Stomach smooth muscle (tissue), 2 donors: ENCODE measurements at regions not wholly inside any gene's neighbourhood (a gene's known extent, or its start where the extent isn't known, plus 50 kb on each side); places are given as distances from the start of the nearest gene placed in this dataset.
"Not testable (repeated sequence)": the region's sequence is repeated elsewhere in the genome, so short reads cannot be mapped to it uniquely, and the experiment has no call there.

Experiments used
- H3K27ac ChIP-seq: one replicate; pipeline ENCODE4 v1.7.0; 2013; ENCODE audit warnings: mild to moderate bottlenecking, low read length, inconsistent platforms
- H3K27me3 ChIP-seq, 2 donors: one replicate each; pipeline ENCODE4 v1.7.0; 2013; ENCODE audit warnings: low read length in 2 of 2; ENCODE audit not compliant: insufficient read depth in 2 of 2, control insufficient read depth in 1 of 2
- H3K36me3 ChIP-seq, 2 donors: one replicate each; pipeline ENCODE4 v1.7.0; 2013; ENCODE audit warnings: low read length in 2 of 2; ENCODE audit not compliant: control insufficient read depth in 2 of 2, insufficient read depth in 2 of 2
- H3K4me1 ChIP-seq: one replicate; pipeline ENCODE4 v1.7.0; 2013; ENCODE audit warnings: low read length; ENCODE audit not compliant: control insufficient read depth, insufficient read depth
- H3K4me3 ChIP-seq, 2 donors: one replicate each; pipeline ENCODE4 v1.7.0; 2013; ENCODE audit warnings: low read length in 2 of 2
- H3K9ac ChIP-seq, 2 donors: one replicate each; pipeline ENCODE4 v1.7.0; 2013; ENCODE audit warnings: low read length in 2 of 2, mild to moderate bottlenecking in 1 of 2
- H3K9me3 ChIP-seq, 2 donors: one replicate each; pipeline ENCODE4 v1.7.0; 2013; ENCODE audit warnings: low read length in 2 of 2; ENCODE audit not compliant: control insufficient read depth in 2 of 2
- donor health status: healthy.
- donor health status: Pancreatic carcinoma.

DNA sequence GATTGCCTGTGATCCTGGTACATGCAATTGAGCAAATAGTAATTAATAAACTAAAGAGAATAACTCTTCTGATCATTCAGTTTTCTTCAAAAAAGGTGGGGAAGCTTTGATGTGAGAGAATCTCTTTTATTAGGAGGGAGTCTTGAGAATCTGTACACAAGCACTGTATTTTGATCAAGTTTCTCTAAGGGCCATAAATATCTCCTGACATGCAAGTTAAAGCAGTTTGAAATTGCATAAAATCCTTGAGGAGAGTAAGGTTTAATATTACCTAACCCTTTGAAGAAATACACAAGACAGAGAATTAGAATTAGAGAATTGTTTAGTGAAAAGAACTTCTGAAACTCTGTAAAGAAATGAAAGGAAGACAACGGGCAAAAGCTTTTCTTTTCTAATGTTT is 326.9 kb downstream of the FAT4 start:
- H3K9me3 ChIP-seq = no peaks in the 10 kb centered on the region
- no peak overlapping the region for H3K4me3 ChIP-seq
- no peak overlapping the region for H3K9ac ChIP-seq
- no peaks in the 10 kb centered on the region for H3K4me1 ChIP-seq
- H3K27ac ChIP-seq = no peak overlapping the region
- no peaks in the 10 kb centered on the region for H3K36me3 ChIP-seq
- H3K27me3 ChIP-seq = no peaks in the 10 kb centered on the region

DNA sequence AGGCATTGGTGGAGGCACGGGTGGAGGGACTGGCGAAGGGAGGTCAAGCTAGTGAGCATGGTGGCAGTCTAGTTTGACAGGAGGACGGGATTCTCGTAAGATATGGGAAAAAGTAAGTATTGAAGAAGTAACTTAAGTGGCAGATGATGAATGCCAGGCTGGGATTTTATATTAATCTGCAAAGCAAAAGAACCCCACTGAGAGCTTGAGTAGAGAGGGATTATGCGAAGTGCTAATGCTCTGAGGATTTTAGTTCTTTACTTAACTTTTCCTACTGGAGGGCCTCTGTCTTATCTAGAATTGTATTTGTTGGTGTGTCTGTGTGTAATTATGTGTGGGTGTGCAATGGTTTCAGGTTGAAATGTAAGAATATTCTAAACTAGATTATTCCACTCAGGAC is 327.9 kb downstream of the FAT4 start:
- no peaks in the 10 kb centered on the region for H3K27me3 ChIP-seq
- no peaks in the 10 kb centered on the region for H3K36me3 ChIP-seq
- no peak overlapping the region for H3K4me3 ChIP-seq
- no peaks in the 10 kb centered on the region for H3K9me3 ChIP-seq
- no peak overlapping the region for H3K27ac ChIP-seq
- no peaks in the 10 kb centered on the region for H3K4me1 ChIP-seq
- no peak overlapping the region for H3K9ac ChIP-seq

DNA sequence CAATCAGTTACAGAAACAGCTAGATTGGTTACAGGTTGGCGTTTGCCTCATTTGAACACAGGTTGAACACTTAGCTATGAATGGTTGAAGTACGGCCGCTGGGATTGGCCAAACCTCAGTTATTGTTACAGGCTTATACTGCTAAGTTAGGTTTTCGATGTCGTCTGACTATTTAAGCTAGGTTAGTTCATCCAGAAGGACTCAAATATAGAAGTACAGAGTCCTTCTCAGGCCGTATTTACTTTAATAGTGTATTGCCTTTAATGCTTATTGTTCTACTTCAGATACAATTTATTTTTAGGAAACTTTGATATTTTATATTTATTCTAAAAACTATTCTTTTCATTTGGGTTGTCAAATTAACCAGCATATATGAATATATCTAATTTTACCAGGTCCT is 334.7 kb downstream of the FAT4 start:
- Histone ChIP-seq H3K4me3 (no peak overlapping the region), H3K9ac (no peak overlapping the region), H3K36me3 (no peaks in the 10 kb centered on the region), H3K27me3 (no peaks in the 10 kb centered on the region), H3K27ac (no peak overlapping the region), H3K4me1 (no peaks in the 10 kb centered on the region), H3K9me3 (no peaks in the 10 kb centered on the region)

DNA sequence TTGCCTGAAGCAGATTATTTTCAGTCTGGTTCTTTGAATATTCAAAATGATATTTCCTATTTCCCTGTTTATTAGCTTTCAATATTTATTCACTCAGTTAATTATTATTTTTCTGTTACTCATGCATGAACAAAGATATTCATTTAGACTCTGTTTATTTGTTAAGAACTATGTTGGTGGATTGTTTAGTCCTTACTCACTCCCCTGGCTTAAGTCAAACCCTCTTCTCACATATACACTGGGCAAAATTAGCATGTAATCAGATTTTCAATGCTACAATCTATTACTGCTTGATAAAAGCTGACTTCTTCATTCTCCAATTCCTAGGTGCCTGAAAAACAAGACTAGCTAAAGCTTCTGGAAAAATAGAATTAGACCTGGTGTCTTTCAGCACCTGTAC is 335.8 kb downstream of the FAT4 start:
- no peak overlapping the region for H3K27ac ChIP-seq
- no peaks in the 10 kb centered on the region for H3K9me3 ChIP-seq
- H3K4me3 ChIP-seq = no peak overlapping the region

DNA sequence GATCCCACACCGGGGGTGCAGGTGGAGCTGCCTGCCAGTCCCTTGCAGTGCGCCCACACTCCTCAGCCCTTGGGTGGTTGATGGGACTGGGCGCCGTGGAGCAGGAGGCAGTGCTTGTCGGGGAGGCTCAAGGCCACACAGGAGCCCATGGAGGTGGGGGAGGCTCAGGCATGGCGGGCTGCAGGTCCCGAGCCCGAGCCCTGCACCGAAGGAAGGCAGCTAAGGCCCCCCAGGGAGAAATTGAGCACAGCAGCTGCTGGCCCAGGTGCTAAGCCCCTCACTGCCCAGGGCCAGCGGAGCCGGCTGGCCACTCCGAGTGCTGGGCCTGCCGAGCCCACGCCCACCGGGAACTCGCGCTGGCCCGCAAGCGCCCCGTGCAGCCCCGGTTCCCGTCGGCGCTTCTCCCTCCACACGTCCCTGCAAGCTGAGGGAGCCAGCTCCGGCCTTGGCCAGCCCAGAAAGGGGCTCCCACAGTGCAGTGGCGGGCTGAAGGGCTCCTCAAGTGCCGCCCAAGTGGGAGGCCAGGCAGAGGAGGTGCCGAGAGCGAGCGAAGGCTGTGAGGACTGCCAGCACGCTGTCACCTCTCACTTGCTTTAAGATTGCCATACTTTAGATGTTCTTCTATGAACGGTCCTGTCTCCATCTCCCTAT is 337.1 kb downstream of the FAT4 start:
- H3K27ac ChIP-seq, H3K36me3 ChIP-seq, H3K4me1 ChIP-seq, H3K27me3 ChIP-seq, H3K4me3 ChIP-seq, H3K9me3 ChIP-seq, H3K9ac ChIP-seq: not testable (repeated sequence)

More for the DNA sequence above, 335.8 kb downstream of the FAT4 start:
- Histone ChIP-seq H3K4me1 (no peaks in the 10 kb centered on the region), H3K36me3 (no peaks in the 10 kb centered on the region), H3K27me3 (no peaks in the 10 kb centered on the region), H3K9ac (no peak overlapping the region)

DNA sequence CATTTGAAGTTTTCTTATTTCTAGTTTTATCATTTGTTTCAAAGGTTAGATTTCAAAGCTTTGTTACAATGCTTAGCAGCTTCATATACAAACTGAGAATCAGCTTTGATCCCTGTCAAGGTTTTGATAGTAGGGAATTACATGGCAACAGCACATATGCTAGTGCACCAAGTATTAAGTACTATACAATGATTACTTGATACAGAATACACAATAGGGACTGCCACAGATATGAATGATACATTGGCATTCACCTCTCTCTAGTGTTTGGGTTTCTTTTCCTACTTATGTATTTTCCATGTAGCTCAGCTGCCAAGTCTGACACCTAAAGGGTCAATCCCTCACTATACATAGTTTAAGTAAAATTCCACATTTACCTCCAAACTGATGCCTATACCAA is 344.0 kb downstream of the FAT4 start:
- no peak overlapping the region for H3K4me3 ChIP-seq
- no peaks in the 10 kb centered on the region for H3K36me3 ChIP-seq
- H3K9ac ChIP-seq = no peak overlapping the region
- no peak overlapping the region for H3K27ac ChIP-seq
- no peaks in the 10 kb centered on the region for H3K27me3 ChIP-seq
- H3K9me3 ChIP-seq = no peaks in the 10 kb centered on the region
- H3K4me1 ChIP-seq = no peaks in the 10 kb centered on the region

DNA sequence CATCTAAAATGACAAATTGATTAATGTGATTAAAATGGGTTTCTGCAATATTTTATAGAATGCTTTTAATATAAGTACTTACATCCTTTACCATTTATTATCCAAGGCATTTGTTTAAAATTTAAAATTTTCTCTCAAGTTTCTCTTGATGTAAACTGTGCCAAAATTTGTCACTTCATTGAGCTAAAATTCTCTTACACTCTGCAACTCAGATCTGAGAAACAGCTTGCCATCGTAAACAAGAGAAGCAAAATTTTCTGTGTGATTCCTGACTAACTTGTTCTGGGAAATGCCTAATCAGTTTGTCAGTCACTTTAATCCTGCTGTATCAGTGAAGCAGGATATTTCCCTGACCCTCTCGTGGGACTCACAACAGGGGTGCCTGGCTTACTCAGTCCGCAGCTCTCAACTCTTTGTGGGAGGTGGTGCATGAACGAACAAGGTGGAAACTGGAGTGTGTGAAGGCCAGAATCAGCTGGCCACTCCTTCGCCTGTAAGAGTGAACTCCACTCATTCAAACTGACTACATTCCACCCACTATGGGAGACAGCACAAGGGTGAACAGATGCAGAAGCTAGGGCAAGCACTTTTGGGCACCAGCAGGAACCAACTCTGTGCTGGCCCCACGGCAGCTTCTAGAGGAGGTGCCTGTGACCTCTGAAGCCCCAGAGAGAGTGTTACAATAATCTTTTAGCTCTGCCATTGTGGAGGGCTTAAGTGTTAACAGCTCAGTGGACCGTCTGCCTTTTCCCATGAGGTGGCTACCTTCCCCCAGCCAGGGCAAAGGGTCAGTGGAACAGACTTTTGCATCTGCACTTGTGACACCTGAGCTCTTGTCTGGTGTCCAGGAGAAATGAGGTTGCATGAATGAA is 349.4 kb downstream of the FAT4 start:
- Histone ChIP-seq H3K9me3 (peaks cover 0 to 7% of the 10 kb centered on the region in 2 donors), H3K4me3 (no peak overlapping the region), H3K27ac (no peak overlapping the region), H3K27me3 (no peaks in the 10 kb centered on the region), H3K36me3 (no peaks in the 10 kb centered on the region), H3K9ac (no peak overlapping the region), H3K4me1 (no peaks in the 10 kb centered on the region)

DNA sequence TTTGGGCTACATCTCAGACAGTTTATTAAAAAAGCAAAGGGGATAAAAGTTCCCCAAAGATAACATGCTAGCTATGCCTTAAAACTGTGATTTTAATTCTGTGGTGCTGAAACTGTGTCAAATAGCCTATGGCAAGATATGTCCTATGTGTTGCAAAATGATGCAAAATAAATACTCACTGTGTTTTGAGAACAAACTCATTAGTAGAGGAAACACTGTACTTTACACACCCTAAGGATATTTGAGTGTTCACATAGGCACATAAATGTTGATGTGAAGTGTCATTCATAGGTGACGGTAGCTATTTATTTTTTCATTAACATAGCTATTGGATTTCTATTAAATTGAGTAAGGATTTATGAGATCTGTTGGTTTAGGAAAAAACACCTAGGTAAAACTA is 351.9 kb downstream of the FAT4 start:
- Histone ChIP-seq H3K9ac (no peak overlapping the region), H3K27ac (no peak overlapping the region), H3K36me3 (no peaks in the 10 kb centered on the region), H3K4me1 (no peaks in the 10 kb centered on the region), H3K4me3 (no peak overlapping the region), H3K9me3 (peaks cover 0 to 7% of the 10 kb centered on the region in 2 donors), H3K27me3 (no peaks in the 10 kb centered on the region)

DNA sequence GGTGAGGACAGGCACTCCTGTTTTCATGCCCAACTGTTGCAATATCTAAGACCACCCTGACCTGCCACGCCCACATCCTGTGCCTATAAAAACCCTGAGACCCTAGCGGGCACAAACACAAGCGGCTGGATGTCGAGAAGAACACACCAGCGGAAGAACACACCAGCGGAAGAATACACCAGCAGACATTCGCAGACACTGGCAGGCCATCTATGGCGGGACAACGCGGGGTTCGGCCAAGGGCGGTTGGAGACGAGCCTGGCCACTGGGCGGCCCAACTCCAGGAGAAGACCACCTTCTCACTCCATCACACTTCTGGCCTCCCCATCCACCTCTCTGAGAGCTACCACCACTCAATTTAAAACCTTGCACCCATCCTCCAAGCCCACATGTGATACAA is 361.4 kb downstream of the FAT4 start:
- Histone ChIP-seq H3K4me3 (no peak overlapping the region), H3K9ac (no peak overlapping the region), H3K9me3 (no peaks in the 10 kb centered on the region), H3K27ac (no peak overlapping the region), H3K27me3 (no peaks in the 10 kb centered on the region), H3K36me3 (no peaks in the 10 kb centered on the region), H3K4me1 (no peaks in the 10 kb centered on the region)

DNA sequence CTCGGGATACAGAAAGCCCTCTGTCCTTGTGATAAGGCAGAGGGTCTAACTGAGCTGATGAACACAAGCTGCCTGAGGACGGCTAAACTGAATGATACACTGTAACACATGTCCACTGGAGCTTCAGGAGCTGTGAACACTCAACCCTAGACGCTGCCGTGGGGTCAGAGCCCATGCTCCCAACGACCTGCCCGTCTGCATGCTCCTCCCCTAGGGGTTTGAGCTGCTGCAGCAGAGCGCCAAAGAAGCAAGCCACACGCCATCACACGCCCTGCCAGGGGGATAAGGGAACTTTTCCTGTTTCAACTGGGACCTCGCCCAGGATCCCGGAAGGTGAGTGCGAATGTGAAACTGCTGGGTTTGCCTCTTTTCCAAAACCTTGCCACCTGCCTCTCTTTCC is 361.8 kb downstream of the FAT4 start:
- no peaks in the 10 kb centered on the region for H3K9me3 ChIP-seq
- no peak overlapping the region for H3K27ac ChIP-seq
- no peak overlapping the region for H3K9ac ChIP-seq
- no peaks in the 10 kb centered on the region for H3K4me1 ChIP-seq
- H3K36me3 ChIP-seq = no peaks in the 10 kb centered on the region
- no peaks in the 10 kb centered on the region for H3K27me3 ChIP-seq
- H3K4me3 ChIP-seq = no peak overlapping the region

DNA sequence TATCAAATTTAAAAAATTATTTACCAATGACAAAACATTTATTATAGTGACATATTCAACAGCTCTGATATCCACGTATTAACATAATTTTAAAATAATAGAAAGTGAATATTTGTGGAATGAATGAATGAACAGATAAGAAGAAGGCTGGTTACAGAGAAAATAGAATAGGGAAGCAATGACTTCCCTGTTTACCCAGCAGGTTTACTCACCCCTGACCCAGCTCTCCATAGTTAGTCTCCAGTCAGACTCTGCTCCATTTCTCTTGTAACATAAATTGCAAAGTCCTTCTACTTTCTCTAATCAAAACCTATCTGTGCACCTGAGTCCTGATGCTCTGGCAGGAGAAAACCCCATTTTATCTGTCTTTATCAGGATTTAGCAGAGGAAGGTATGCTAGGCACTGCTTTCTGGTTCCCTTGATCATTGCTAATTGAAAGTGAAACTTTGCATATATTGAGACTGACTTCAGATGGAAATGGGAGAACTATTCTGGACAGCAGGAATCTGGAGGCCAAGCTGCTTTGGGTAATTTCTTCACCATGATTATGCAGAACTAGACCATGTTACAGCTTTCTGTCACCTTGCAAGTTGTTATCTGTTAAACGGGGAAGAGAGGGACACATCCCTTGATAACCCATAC is 363.0 kb downstream of the FAT4 start:
- H3K27me3 ChIP-seq = no peaks in the 10 kb centered on the region
- no peaks in the 10 kb centered on the region for H3K36me3 ChIP-seq
- H3K27ac ChIP-seq = no peak overlapping the region
- no peaks in the 10 kb centered on the region for H3K9me3 ChIP-seq
- no peak overlapping the region for H3K4me3 ChIP-seq
- no peaks in the 10 kb centered on the region for H3K4me1 ChIP-seq
- H3K9ac ChIP-seq = no peak overlapping the region
